GM23248 (cell line): ENCODE measurements at regions not wholly inside any gene's neighbourhood (a gene's known extent, or its start where the extent isn't known, plus 50 kb on each side); places are given as distances from the start of the nearest gene placed in this dataset.

ENCODE experiments used
- EZH2 ChIP-seq: fragments of 200-600 bp; sonication (generic); IDR thresholded peaks from 2 replicates; pipeline ENCODE4 v1.6.1; 2018; ENCODE audit warnings: antibody characterized with exemption, mild to moderate bottlenecking; ENCODE audit not compliant: insufficient read depth, poor library complexity, severe bottlenecking
- EZH2phosphoT487 ChIP-seq: fragments of 200-600 bp; sonication (generic); IDR thresholded peaks from 2 replicates; pipeline ENCODE4 v1.6.1; 2018; ENCODE audit warnings: antibody characterized with exemption, moderate library complexity, mild to moderate bottlenecking, low read depth; ENCODE audit not compliant: insufficient read depth

- TF ChIP-seq EZH2: no peak
- TF ChIP-seq EZH2phosphoT487: no peak
These were observed 162.2 kb upstream of the CHST15 start for GRCh38 chr10:124255556-124255955.
